Skeletal muscle satellite cell (primary cell): ENCODE measurements at regions not wholly inside any gene's neighbourhood (a gene's known extent, or its start where the extent isn't known, plus 50 kb on each side); places are given as distances from the start of the nearest gene placed in this dataset.

ENCODE experiments used
- H3K27me3 ChIP-seq: 2 replicates; pipeline ENCODE4 v1.7.0; 2013; ENCODE audit warnings: low read length; ENCODE audit not compliant: control insufficient read depth, insufficient read depth
- H3K36me3 ChIP-seq: 2 replicates; pipeline ENCODE4 v1.7.0; 2013; ENCODE audit warnings: mild to moderate bottlenecking, control low read depth, low read length; ENCODE audit not compliant: insufficient read depth
- H3K4me1 ChIP-seq: 2 replicates; pipeline ENCODE4 v1.7.0; 2013; ENCODE audit warnings: low read length; ENCODE audit not compliant: control insufficient read depth, insufficient read depth
- H3K4me2 ChIP-seq: 2 replicates; pipeline ENCODE4 v1.7.0; 2013; ENCODE audit warnings: mild to moderate bottlenecking, low read length
- H3K4me3 ChIP-seq: 2 replicates; pipeline ENCODE4 v1.7.0; 2013; ENCODE audit warnings: low read length
- H3K9ac ChIP-seq: 2 replicates; pipeline ENCODE4 v1.7.0; 2013; ENCODE audit warnings: mild to moderate bottlenecking, low read depth, low read length, moderate library complexity
- H3K9me3 ChIP-seq: replicated peaks from 2 replicates; pipeline ENCODE4 v1.7.0; 2013; ENCODE audit warnings: mild to moderate bottlenecking, control low read depth, low read length

GRCh38 chr14:22086131-22086530, 412.5 kb upstream of the OR4E1 start:
- Histone ChIP-seq H3K4me1 (no peaks in the 10 kb centered on the region), H3K9me3 (no peaks in the 10 kb centered on the region), H3K4me2 (no peak overlapping the region), H3K4me3 (no peak overlapping the region), H3K27me3 (no peaks in the 10 kb centered on the region), H3K9ac (no peak overlapping the region), H3K36me3 (no peaks in the 10 kb centered on the region)

- H3K4me3 ChIP-seq = no peak overlapping the region
- no peaks in the 10 kb centered on the region for H3K36me3 ChIP-seq
- no peak overlapping the region for H3K9ac ChIP-seq
- no peaks in the 10 kb centered on the region for H3K4me1 ChIP-seq
- no peaks in the 10 kb centered on the region for H3K27me3 ChIP-seq
- H3K4me2 ChIP-seq = no peak overlapping the region
- no peaks in the 10 kb centered on the region for H3K9me3 ChIP-seq
These were observed 411.0 kb upstream of the OR4E1 start for GRCh38 chr14:22084393-22085281.

GRCh38 chr14:22081337-22081736, 407.7 kb upstream of the OR4E1 start:
- H3K9me3 ChIP-seq = no peaks in the 10 kb centered on the region
- no peak overlapping the region for H3K4me3 ChIP-seq
- no peaks in the 10 kb centered on the region for H3K36me3 ChIP-seq
- H3K4me1 ChIP-seq = no peaks in the 10 kb centered on the region
- no peaks in the 10 kb centered on the region for H3K27me3 ChIP-seq
- H3K4me2 ChIP-seq = no peak overlapping the region
- H3K9ac ChIP-seq = no peak overlapping the region

- Histone ChIP-seq H3K4me1 (no peaks in the 10 kb centered on the region), H3K4me3 (no peak overlapping the region), H3K9ac (no peak overlapping the region), H3K36me3 (no peaks in the 10 kb centered on the region), H3K9me3 (no peaks in the 10 kb centered on the region), H3K4me2 (no peak overlapping the region), H3K27me3 (no peaks in the 10 kb centered on the region)
These were observed 406.1 kb upstream of the OR4E1 start for GRCh38 chr14:22079766-22080165.

GRCh38 chr14:22073801-22074200, 400.2 kb upstream of the OR4E1 start:
- H3K4me1 ChIP-seq = no peaks in the 10 kb centered on the region
- no peaks in the 10 kb centered on the region for H3K9me3 ChIP-seq
- no peak overlapping the region for H3K4me3 ChIP-seq
- H3K27me3 ChIP-seq = peaks cover 5% of the 10 kb centered on the region
- no peak overlapping the region for H3K9ac ChIP-seq
- H3K4me2 ChIP-seq = no peak overlapping the region
- H3K36me3 ChIP-seq = no peaks in the 10 kb centered on the region

- no peak overlapping the region for H3K4me2 ChIP-seq
- H3K36me3 ChIP-seq = no peaks in the 10 kb centered on the region
- H3K9ac ChIP-seq = no peak overlapping the region
- H3K27me3 ChIP-seq = peaks cover 5% of the 10 kb centered on the region
- no peaks in the 10 kb centered on the region for H3K4me1 ChIP-seq
- no peaks in the 10 kb centered on the region for H3K9me3 ChIP-seq
- no peak overlapping the region for H3K4me3 ChIP-seq
These were observed 397.4 kb upstream of the OR4E1 start for GRCh38 chr14:22071006-22071405.

- H3K9me3 ChIP-seq = no peaks in the 10 kb centered on the region
- no peak overlapping the region for H3K9ac ChIP-seq
- H3K4me2 ChIP-seq = no peak overlapping the region
- H3K27me3 ChIP-seq = peaks cover 5% of the 10 kb centered on the region
- no peaks in the 10 kb centered on the region for H3K36me3 ChIP-seq
- no peaks in the 10 kb centered on the region for H3K4me1 ChIP-seq
- no peak overlapping the region for H3K4me3 ChIP-seq
These were observed 396.7 kb upstream of the OR4E1 start for GRCh38 chr14:22070119-22070982.

GRCh38 chr14:22065347-22065746, 391.7 kb upstream of the OR4E1 start:
- Histone ChIP-seq H3K9me3 (no peaks in the 10 kb centered on the region), H3K4me3 (no peak overlapping the region), H3K4me2 (no peak overlapping the region), H3K9ac (no peak overlapping the region), H3K4me1 (no peaks in the 10 kb centered on the region), H3K27me3 (peaks cover 4% of the 10 kb centered on the region), H3K36me3 (no peaks in the 10 kb centered on the region)

- Histone ChIP-seq H3K36me3 (no peaks in the 10 kb centered on the region), H3K27me3 (no peaks in the 10 kb centered on the region), H3K4me3 (no peak overlapping the region), H3K4me2 (no peak overlapping the region), H3K9me3 (no peaks in the 10 kb centered on the region), H3K9ac (no peak overlapping the region), H3K4me1 (no peaks in the 10 kb centered on the region)
These were observed 385.6 kb upstream of the OR4E1 start for GRCh38 chr14:22059201-22059600.

GRCh38 chr14:22052795-22053194, 379.2 kb upstream of the OR4E1 start:
- Histone ChIP-seq H3K4me1 (no peaks in the 10 kb centered on the region), H3K36me3 (no peaks in the 10 kb centered on the region), H3K4me3 (no peak overlapping the region), H3K27me3 (peaks cover 5% of the 10 kb centered on the region), H3K9ac (no peak overlapping the region), H3K4me2 (no peak overlapping the region), H3K9me3 (no peaks in the 10 kb centered on the region)

- no peaks in the 10 kb centered on the region for H3K36me3 ChIP-seq
- H3K27me3 ChIP-seq = peaks cover 5% of the 10 kb centered on the region
- no peak overlapping the region for H3K9ac ChIP-seq
- H3K4me2 ChIP-seq = no peak overlapping the region
- H3K4me1 ChIP-seq = no peaks in the 10 kb centered on the region
- no peaks in the 10 kb centered on the region for H3K9me3 ChIP-seq
- H3K4me3 ChIP-seq = no peak overlapping the region
These were observed 373.5 kb upstream of the OR4E1 start for GRCh38 chr14:22047115-22047514.
